BJ (cell line): ENCODE measurements at regions not wholly inside any gene's neighbourhood (a gene's known extent, or its start where the extent isn't known, plus 50 kb on each side); places are given as distances from the start of the nearest gene placed in this dataset.

Experiments
- CTCF ChIA-PET: fragments of 350-600 bp; formaldehyde crosslinking; extraction: SDS; loops from one replicate; lab custom pipeline; 2021; ENCODE audit warnings: antibody characterized with exemption, inconsistent platforms; lab: Yijun Ruan, JAX
- POLR2A ChIA-PET: fragments of 300-600 bp; sonication (Branson Sonifier 250); formaldehyde crosslinking; extraction: SDS; loops from one replicate; lab custom pipeline; 2021; ENCODE audit warnings: antibody characterized with exemption; lab: Charles Lee
- DNase-seq: peaks from one replicate; pipeline ENCODE4 v3.0.0-alpha.2; 2011; ENCODE audit warnings: low read depth
- H3K27me3 ChIP-seq: 2 replicates; pipeline ENCODE4 v1.6.0; 2011; ENCODE audit warnings: low read length; ENCODE audit not compliant: control insufficient read depth, insufficient read depth
- H3K36me3 ChIP-seq: 2 replicates; pipeline ENCODE4 v1.5.1; 2011; ENCODE audit warnings: low read length; ENCODE audit not compliant: control insufficient read depth, insufficient read depth
- H3K4me3 ChIP-seq: 2 replicates; pipeline ENCODE4 v1.5.1; 2011; ENCODE audit warnings: low read depth, mild to moderate bottlenecking, control low read depth, low read length
- CTCF ChIP-seq: IDR thresholded peaks from 2 replicates; pipeline ENCODE4 v1.5.1; 2011; ENCODE audit warnings: low read depth, mild to moderate bottlenecking, control low read depth, inconsistent platforms, low read length, moderate library complexity; ENCODE audit not compliant: insufficient read depth

GRCh38 chr3:13258986-13259514 is 161.1 kb downstream of the NUP210 start:
- DNase-seq = no peak
- no peak overlapping the region for H3K4me3 ChIP-seq
- H3K36me3 ChIP-seq = no peaks in the 10 kb centered on the region
- no peak for TF ChIP-seq CTCF
- POLR2A ChIA-PET = no interaction called here
- peaks cover 1% of the 10 kb centered on the region; the same call in 1 of the 2 replicates for H3K27me3 ChIP-seq
- CTCF ChIA-PET = no interaction called here

GRCh38 chr3:13258280-13258679 is 161.8 kb downstream of the NUP210 start:
- CTCF ChIA-PET = no interaction called here
- no peak for DNase-seq
- POLR2A ChIA-PET = no interaction called here
- H3K36me3 ChIP-seq = no peaks in the 10 kb centered on the region
- peaks cover 1% of the 10 kb centered on the region; the same call in 1 of the 2 replicates for H3K27me3 ChIP-seq
- H3K4me3 ChIP-seq = no peak overlapping the region
- no peak for TF ChIP-seq CTCF

- ChIA-PET POLR2A (interaction anchor here (0.6 kb wide), 1 partner anchor 1568 kb away, joined by 3 read pairs; no protein-coding TSS in a partner anchor), CTCF (no interaction called here)
- DNase-seq = no peak
- no peak for TF ChIP-seq CTCF
- Histone ChIP-seq H3K4me3 (no peak overlapping the region), H3K27me3 (peaks cover 1% of the 10 kb centered on the region; the same call in 1 of the 2 replicates), H3K36me3 (no peaks in the 10 kb centered on the region)
These were observed 162.5 kb downstream of the NUP210 start for GRCh38 chr3:13257666-13258065.

GRCh38 chr3:13256845-13257244 is 163.3 kb downstream of the NUP210 start:
- no peak for DNase-seq
- Histone ChIP-seq H3K27me3 (peaks cover 1% of the 10 kb centered on the region; the same call in 1 of the 2 replicates), H3K36me3 (no peaks in the 10 kb centered on the region), H3K4me3 (no peak overlapping the region)
- CTCF ChIA-PET = no interaction called here
- no peak for TF ChIP-seq CTCF
- POLR2A ChIA-PET = interaction anchor here (0.6 kb wide), 1 partner anchor 1569 kb away, joined by 3 read pairs; no protein-coding TSS in a partner anchor

- ChIA-PET POLR2A (no interaction called here), CTCF (interaction anchor here (0.7 kb wide), 1 partner anchor 391 kb away, joined by 3 read pairs; no protein-coding TSS in a partner anchor)
- Histone ChIP-seq H3K4me3 (no peak overlapping the region), H3K27me3 (peaks cover 1% of the 10 kb centered on the region; the same call in 1 of the 2 replicates), H3K36me3 (no peaks in the 10 kb centered on the region)
- TF ChIP-seq CTCF = no peak
- DNase-seq = no peak
These were observed 165.8 kb downstream of the NUP210 start for GRCh38 chr3:13254028-13254951.
